Endothelial cell of umbilical vein (primary cell): ENCODE measurements at regions not wholly inside any gene's neighbourhood (a gene's known extent, or its start where the extent isn't known, plus 50 kb on each side); places are given as distances from the start of the nearest gene placed in this dataset.

Source experiments
- BruUV-seq: library from RNA; stranded (reverse); fragments of 400-500 nt; replicated peaks from 2 replicates; lab custom pipeline; 2021; lab: Mats Ljungman, UMichigan
- CTCF ChIA-PET: fragments of 300-600, 350-600 bp; sonication (Branson Sonifier 250); formaldehyde crosslinking; loops from one replicate; lab custom pipeline; 2021; ENCODE audit warnings: antibody characterized with exemption, inconsistent platforms; lab: Charles Lee
- POLR2A ChIA-PET: fragments of 300-600, 350-600 bp; sonication (Branson Sonifier 250); formaldehyde crosslinking; loops from one replicate; lab custom pipeline; 2021; ENCODE audit warnings: antibody characterized with exemption, inconsistent platforms; lab: Charles Lee
- DNase-seq: peaks from one replicate; pipeline ENCODE4 v3.0.0-alpha.2; 2011; ENCODE audit warnings: low read depth, low spot score
- FAIRE-seq: peaks from 2 replicates; lab custom pipeline; 2011; peaks lifted over from hg19 to GRCh38; lab: Jason Lieb, UNC
- H2AFZ ChIP-seq: 2 replicates; pipeline ENCODE4 v1.6.0; 2012; ENCODE audit warnings: low read depth, low read length, control low read depth, inconsistent platforms
- H3K27ac ChIP-seq: 2 replicates; pipeline ENCODE4 v1.5.1; 2011; ENCODE audit warnings: low read depth, mild to moderate bottlenecking, control low read depth, low read length, moderate library complexity; ENCODE audit not compliant: insufficient read depth
- H3K27me3 ChIP-seq, 2 experiments: 2 replicates each; pipeline versions ENCODE4 v1.6.0 to v1.6.1; 2011; ENCODE audit warnings: low read length in 2 of 2, mixed read lengths in 1 of 2; ENCODE audit not compliant: control insufficient read depth in 2 of 2, insufficient read depth in 2 of 2
- H3K36me3 ChIP-seq, 2 experiments: 2 replicates in 1 of 2; 3 replicates in 1 of 2; pipeline ENCODE4 v1.5.1; 2011; ENCODE audit warnings: low read length in 2 of 2, mild to moderate bottlenecking in 1 of 2, moderate library complexity in 1 of 2; ENCODE audit not compliant: control insufficient read depth in 2 of 2, insufficient read depth in 2 of 2; ENCODE audit errors: extremely low read depth in 1 of 2
- H3K4me1 ChIP-seq: 3 replicates; pipeline ENCODE4 v1.5.1; 2011; ENCODE audit warnings: mild to moderate bottlenecking, low read length; ENCODE audit not compliant: control insufficient read depth, insufficient read depth; ENCODE audit errors: extremely low read depth
- H3K4me2 ChIP-seq: 2 replicates; pipeline ENCODE4 v1.6.1; 2011; ENCODE audit warnings: low read length, control low read depth, mixed read lengths; ENCODE audit not compliant: insufficient read depth
- H3K4me3 ChIP-seq, 3 experiments: fragments of 200-600 bp in 1 of 3; sonication (generic), shearing (Covaris generic) in 1 of 3; replicated peaks in 1 of 3; 2 replicates each; pipeline ENCODE4 v1.5.1; 2011 to 2016; ENCODE audit warnings: control low read depth in 3 of 3, low read length in 3 of 3, mild to moderate bottlenecking in 2 of 3, inconsistent platforms in 1 of 3, low read depth in 1 of 3, moderate library complexity in 1 of 3; ENCODE audit not compliant: insufficient read depth in 1 of 3
- H3K79me2 ChIP-seq: 2 replicates; pipeline ENCODE4 v1.6.0; 2012; ENCODE audit warnings: low read length, inconsistent platforms; ENCODE audit not compliant: control insufficient read depth, insufficient read depth
- H3K9ac ChIP-seq: replicated peaks from 2 replicates; pipeline ENCODE3; 2011; ENCODE audit warnings: low read length, control low read depth; ENCODE audit not compliant: insufficient read depth; ENCODE audit errors: extremely low read depth
- H3K9me1 ChIP-seq: replicated peaks from 3 replicates; pipeline ENCODE4 v1.6.0; 2011; ENCODE audit warnings: mild to moderate bottlenecking, low read length; ENCODE audit not compliant: control insufficient read depth, insufficient read depth; ENCODE audit errors: extremely low read depth
- H3K9me3 ChIP-seq: replicated peaks from 2 replicates; pipeline ENCODE4 v1.5.1; 2012; ENCODE audit warnings: low read length, inconsistent platforms; ENCODE audit not compliant: control insufficient read depth, insufficient read depth
- H4K20me1 ChIP-seq: replicated peaks from 2 replicates; pipeline ENCODE3; 2011; ENCODE audit warnings: mild to moderate bottlenecking, low read length; ENCODE audit not compliant: control insufficient read depth, insufficient read depth; ENCODE audit errors: extremely low read depth
- CTCF ChIP-seq, 2 donors: IDR thresholded peaks; 1 replicate in 1 of 2; 2 replicates in 1 of 2; pipeline ENCODE4 v1.5.1; 2011; ENCODE audit warnings: low read length in 2 of 2, mild to moderate bottlenecking in 2 of 2, moderate library complexity in 2 of 2, control low read depth in 1 of 2, inconsistent platforms in 1 of 2, low read depth in 1 of 2; ENCODE audit not compliant: insufficient read depth in 1 of 2; ENCODE audit errors: extremely low read depth in 1 of 2
- EZH2 ChIP-seq: IDR thresholded peaks from 2 replicates; pipeline ENCODE4 v1.6.1; 2012; ENCODE audit warnings: borderline replicate concordance, low read depth, mild to moderate bottlenecking, moderate library complexity, low read length, inconsistent platforms; ENCODE audit not compliant: severe bottlenecking
- FOS ChIP-seq: IDR thresholded peaks from 2 replicates; pipeline ENCODE4 v1.6.1; 2011; ENCODE audit warnings: mild to moderate bottlenecking, low read length, moderate library complexity, borderline replicate concordance; ENCODE audit not compliant: insufficient read depth
- GATA2 ChIP-seq: IDR thresholded peaks from 2 replicates; pipeline ENCODE4 v1.7.0; 2011; ENCODE audit warnings: low read depth, mild to moderate bottlenecking, moderate library complexity, mixed read lengths, low read length; ENCODE audit not compliant: insufficient read length, insufficient read depth
- JUN ChIP-seq: IDR thresholded peaks from 2 replicates; pipeline ENCODE4 v1.6.1; 2011; ENCODE audit warnings: borderline replicate concordance, low read depth; ENCODE audit not compliant: insufficient read length, insufficient read depth
- MAX ChIP-seq: IDR thresholded peaks from 2 replicates; pipeline ENCODE4 v1.6.1; 2011; ENCODE audit not compliant: insufficient read depth, insufficient read length
- MYC ChIP-seq: IDR thresholded peaks from one replicate; pipeline ENCODE4 v1.6.1; 2011; ENCODE audit warnings: mild to moderate bottlenecking, low read depth, low read length
- POLR2A ChIP-seq: IDR thresholded peaks from 2 replicates; pipeline ENCODE4 v1.6.1; 2012; ENCODE audit warnings: low read depth, mild to moderate bottlenecking, control low read depth, low read length
- POLR2AphosphoS5 ChIP-seq: IDR thresholded peaks from 2 replicates; pipeline ENCODE4 v1.6.1; 2012; ENCODE audit warnings: low read depth, mild to moderate bottlenecking, control low read depth, low read length, moderate library complexity; ENCODE audit not compliant: insufficient read depth
- dilution Hi-C: fragments of 300-500 bp; cut with MboI; formaldehyde crosslinking; loops from one replicate; pipeline ENCODE4 v1.15.0; 2019; ENCODE audit warnings: low sequenced_read_pairs; ENCODE audit not compliant: extremely low pct_ligation_motif_present
- intact Hi-C: fragments of 100-400 bp; cut with micrococcal nuclease; formaldehyde crosslinking; loops from one replicate; pipeline ENCODE4 v1.10.0; 2022

GRCh38 chr2:103815731-103816130 is 1038.2 kb upstream of the POU3F3 start:
- Histone ChIP-seq H4K20me1 (no peaks in the 10 kb centered on the region), H3K27ac (no peak overlapping the region), H3K4me2 (no peak overlapping the region), H3K4me1 (no peaks in the 10 kb centered on the region), H3K36me3 (no peaks in the 10 kb centered on the region), H3K9ac (no peak overlapping the region), H3K9me3 (peaks cover 6% of the 10 kb centered on the region), H3K79me2 (no peaks in the 10 kb centered on the region), H3K4me3 (no peak overlapping the region), H3K9me1 (no peaks in the 10 kb centered on the region), H2AFZ (no peak overlapping the region), H3K27me3 (no peaks in the 10 kb centered on the region)
- intact Hi-C loops: no loop called here
- FAIRE-seq: no peak
- ChIA-PET CTCF (no interaction called here), POLR2A (no interaction called here)
- BruUV-seq: no TSS peak
- dilution Hi-C loops: no loop called here
- no peak for TF ChIP-seq JUN
- no peak for DNase-seq

- Histone ChIP-seq H3K9ac (no peak overlapping the region), H2AFZ (no peak overlapping the region), H3K4me2 (no peak overlapping the region), H3K4me1 (no peaks in the 10 kb centered on the region), H3K36me3 (no peaks in the 10 kb centered on the region), H3K9me1 (no peaks in the 10 kb centered on the region), H4K20me1 (no peaks in the 10 kb centered on the region), H3K27me3 (no peaks in the 10 kb centered on the region), H3K79me2 (no peaks in the 10 kb centered on the region), H3K9me3 (peaks cover 2% of the 10 kb centered on the region), H3K27ac (no peak overlapping the region), H3K4me3 (no peak overlapping the region)
- POLR2A ChIA-PET: no interaction called here
- CTCF ChIA-PET: no interaction called here
- BruUV-seq: no TSS peak
- dilution Hi-C loops: no loop called here
- intact Hi-C loops: no loop called here
- DNase-seq (no peak), FAIRE-seq (no peak)
- no peak for TF ChIP-seq GATA2
- TF ChIP-seq POLR2A: no peak
- no peak for TF ChIP-seq POLR2AphosphoS5
- TF ChIP-seq EZH2: no peak
- no peak for TF ChIP-seq JUN
- TF ChIP-seq MAX: no peak
- no peak for TF ChIP-seq MYC
- no peak for TF ChIP-seq FOS
- no peak for TF ChIP-seq CTCF (IDR thresholded peaks at IDR 0.05; ENCODE audit: extremely low read depth in 1 of 2, insufficient read depth in 1 of 2, low read depth in 1 of 2, low read length in 2 of 2)
Observed at GRCh38 chr2:103817746-103818145, 1036.2 kb upstream of the POU3F3 start.
